ENCODE measurements at regions not wholly inside any gene's neighbourhood (a gene's known extent, or its start where the extent isn't known, plus 50 kb on each side); places are given as distances from the start of the nearest gene placed in this dataset.

DNA sequence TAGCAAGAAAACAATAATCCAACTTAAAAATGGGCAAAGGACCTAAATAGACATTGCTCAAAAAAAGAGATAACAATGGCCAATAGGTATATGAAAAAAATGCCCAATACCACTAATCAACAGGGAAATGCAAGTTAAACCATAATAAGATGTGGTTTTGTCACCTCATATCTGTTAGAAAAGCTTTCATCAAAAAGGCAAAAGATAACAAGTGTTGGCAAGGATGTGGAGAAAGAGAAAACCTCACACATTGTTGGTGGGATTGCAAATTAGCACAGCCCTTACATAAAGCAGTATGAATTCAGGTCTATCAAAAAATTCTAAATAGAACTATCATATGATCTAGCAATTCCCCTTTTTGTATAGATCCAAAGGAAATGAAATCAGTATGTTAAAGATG is 387.2 kb upstream of the DUSP10 start:
- H3K27me3 ChIP-seq, result no peaks in the 10 kb centered on the region
- no peaks in the 10 kb centered on the region for H3K9me3 ChIP-seq
- H3K36me3 ChIP-seq, result no peaks in the 10 kb centered on the region
- DNase-seq, result no peak
- H3K4me1 ChIP-seq, result no peaks in the 10 kb centered on the region
- TF ChIP-seq POLR2A (IDR thresholded peaks at IDR 0.05), result no peak
- TF ChIP-seq, protein P1, sequence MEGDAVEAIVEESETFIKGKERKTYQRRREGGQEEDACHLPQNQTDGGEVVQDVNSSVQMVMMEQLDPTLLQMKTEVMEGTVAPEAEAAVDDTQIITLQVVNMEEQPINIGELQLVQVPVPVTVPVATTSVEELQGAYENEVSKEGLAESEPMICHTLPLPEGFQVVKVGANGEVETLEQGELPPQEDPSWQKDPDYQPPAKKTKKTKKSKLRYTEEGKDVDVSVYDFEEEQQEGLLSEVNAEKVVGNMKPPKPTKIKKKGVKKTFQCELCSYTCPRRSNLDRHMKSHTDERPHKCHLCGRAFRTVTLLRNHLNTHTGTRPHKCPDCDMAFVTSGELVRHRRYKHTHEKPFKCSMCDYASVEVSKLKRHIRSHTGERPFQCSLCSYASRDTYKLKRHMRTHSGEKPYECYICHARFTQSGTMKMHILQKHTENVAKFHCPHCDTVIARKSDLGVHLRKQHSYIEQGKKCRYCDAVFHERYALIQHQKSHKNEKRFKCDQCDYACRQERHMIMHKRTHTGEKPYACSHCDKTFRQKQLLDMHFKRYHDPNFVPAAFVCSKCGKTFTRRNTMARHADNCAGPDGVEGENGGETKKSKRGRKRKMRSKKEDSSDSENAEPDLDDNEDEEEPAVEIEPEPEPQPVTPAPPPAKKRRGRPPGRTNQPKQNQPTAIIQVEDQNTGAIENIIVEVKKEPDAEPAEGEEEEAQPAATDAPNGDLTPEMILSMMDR (IDR thresholded peaks at IDR 0.05), result no peak
- intact Hi-C loops (cut with DNase I), result no loop called here
- no peak overlapping the region for H3K27ac ChIP-seq
- no peak overlapping the region for H3K4me3 ChIP-seq (replicated peaks in 1 of 3)

DNA sequence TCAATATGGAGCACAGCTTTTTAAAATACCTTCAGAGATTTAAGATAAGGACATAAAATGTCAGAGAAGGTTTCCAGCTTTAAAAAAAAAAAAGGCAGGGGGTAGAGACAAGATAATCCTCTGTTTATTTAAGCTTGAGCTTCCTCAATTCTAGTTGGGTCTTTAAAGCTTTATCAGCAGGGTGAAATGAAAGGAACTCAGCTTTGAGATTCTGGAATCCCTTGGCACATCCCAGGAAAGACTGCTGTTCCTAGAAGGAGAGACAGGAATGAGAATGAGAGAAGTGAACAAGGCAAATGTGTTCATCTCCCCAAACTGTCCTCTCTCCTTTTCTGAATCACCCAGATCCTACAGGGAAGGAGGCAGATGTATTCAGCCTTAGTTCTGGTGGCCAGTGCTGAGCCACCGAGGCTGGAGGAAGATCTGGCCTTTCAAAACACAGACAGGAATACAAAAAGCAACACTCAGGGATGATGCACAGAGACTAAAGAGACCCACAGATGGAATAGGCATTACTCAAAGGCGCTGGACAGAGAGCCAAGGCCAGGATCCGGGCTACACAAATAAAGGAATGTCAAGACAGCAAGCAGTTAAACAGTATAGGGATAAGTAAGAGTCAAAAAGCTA is 385.8 kb upstream of the DUSP10 start:
- H3K9me3 ChIP-seq, result no peaks in the 10 kb centered on the region
- intact Hi-C loops (cut with DNase I), result no loop called here
- H3K27me3 ChIP-seq, result no peaks in the 10 kb centered on the region
- no peak overlapping the region for H3K27ac ChIP-seq
- H3K4me1 ChIP-seq, result no peaks in the 10 kb centered on the region
- DNase-seq, result no peak
- 64 to 77% methylated on average over 3 of the region's 3 CpGs for WGBS, 2 donors
- H3K4me3 ChIP-seq (replicated peaks in 1 of 3), result no peak overlapping the region
- TF ChIP-seq, protein P1 (IDR thresholded peaks at IDR 0.05), result no peak
- TF ChIP-seq POLR2A (IDR thresholded peaks at IDR 0.05), result no peak
- H3K36me3 ChIP-seq, result no peaks in the 10 kb centered on the region

DNA sequence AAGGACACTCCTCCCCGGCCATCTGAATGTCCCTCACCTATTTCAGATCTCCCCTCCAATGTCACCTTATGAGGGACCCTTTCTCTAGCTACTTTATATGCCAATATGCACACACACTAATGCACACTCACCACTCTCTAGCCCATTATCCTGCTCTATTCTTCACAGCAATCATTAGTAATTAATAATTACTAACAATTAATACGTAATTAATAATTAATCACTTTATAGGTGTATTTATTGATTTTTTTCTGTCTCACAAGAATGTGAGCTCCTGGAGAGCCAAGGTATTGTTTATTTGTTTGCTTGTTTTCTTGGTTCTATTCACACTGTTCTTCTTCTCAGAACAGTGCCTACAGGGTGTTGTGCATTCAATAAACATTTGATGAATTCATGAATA is 385.2 kb upstream of the DUSP10 start:
- intact Hi-C loops (cut with DNase I), result no loop called here
- WGBS, 2 donors, result 56 to 70% methylated on average over 2 of the region's 2 CpGs
- Histone ChIP-seq H3K4me1 (no peaks in the 10 kb centered on the region), H3K27ac (no peak overlapping the region), H3K36me3 (no peaks in the 10 kb centered on the region), H3K9me3 (no peaks in the 10 kb centered on the region), H3K4me3 (replicated peaks in 1 of 3) (no peak overlapping the region), H3K27me3 (no peaks in the 10 kb centered on the region)
- TF ChIP-seq, protein P1 (IDR thresholded peaks at IDR 0.05), result no peak
- TF ChIP-seq POLR2A (IDR thresholded peaks at IDR 0.05), result no peak
- no peak for DNase-seq

DNA sequence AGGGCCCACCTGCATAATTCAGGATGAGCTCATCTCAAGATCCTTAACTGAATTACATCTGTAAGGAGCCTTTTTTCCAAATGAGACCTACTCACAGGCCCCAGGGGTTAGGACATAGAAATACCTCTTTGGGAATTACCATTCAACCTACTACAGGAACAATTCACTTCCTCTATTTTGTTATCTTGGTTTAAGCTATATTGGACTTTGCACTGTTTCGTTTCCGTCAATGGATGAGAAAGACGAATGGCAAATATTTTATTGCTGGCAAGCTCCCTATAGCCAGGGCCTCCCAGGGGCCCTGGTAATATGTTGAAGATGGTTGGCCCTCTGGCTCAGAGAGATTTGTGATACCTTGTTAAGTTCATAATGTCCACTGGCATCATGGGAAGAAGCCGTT is 384.2 kb upstream of the DUSP10 start:
- Histone ChIP-seq H3K9me3 (no peaks in the 10 kb centered on the region), H3K27me3 (no peaks in the 10 kb centered on the region), H3K4me3 (replicated peaks in 1 of 3) (no peak overlapping the region), H3K27ac (no peak overlapping the region), H3K36me3 (no peaks in the 10 kb centered on the region), H3K4me1 (no peaks in the 10 kb centered on the region)
- WGBS, 2 donors, result 92 to 95% methylated on average over 4 of the region's 4 CpGs
- DNase-seq, result no peak
- TF ChIP-seq, protein P1 (IDR thresholded peaks at IDR 0.05), result no peak
- TF ChIP-seq POLR2A (IDR thresholded peaks at IDR 0.05), result no peak
- intact Hi-C loops (cut with DNase I), result no loop called here

DNA sequence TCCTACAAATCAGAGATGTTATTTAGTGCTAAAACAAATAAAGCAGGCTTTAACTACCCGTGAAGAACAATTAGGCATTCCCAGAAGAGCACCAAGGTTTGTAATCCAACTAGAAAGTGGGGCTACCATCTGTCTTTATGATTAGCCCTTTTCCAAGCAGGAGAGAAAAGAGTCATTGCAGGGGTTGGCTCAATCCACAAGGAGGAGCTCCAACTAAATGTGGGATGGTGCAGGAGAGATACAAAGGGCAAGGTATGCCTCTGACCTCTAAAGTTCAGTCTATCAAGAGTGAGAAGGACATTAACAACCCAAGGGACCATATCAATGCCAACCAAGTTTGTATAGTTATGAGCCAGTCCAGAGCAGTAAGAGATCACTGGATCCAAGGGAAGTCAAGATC is 382.7 kb upstream of the DUSP10 start:
- Histone ChIP-seq H3K36me3 (no peaks in the 10 kb centered on the region), H3K4me3 (replicated peaks in 1 of 3) (no peak overlapping the region), H3K27ac (no peak overlapping the region), H3K4me1 (no peaks in the 10 kb centered on the region), H3K27me3 (no peaks in the 10 kb centered on the region), H3K9me3 (no peaks in the 10 kb centered on the region)
- TF ChIP-seq, protein P1 (IDR thresholded peaks at IDR 0.05), result peak in 1 of 6 experiments; percentile 17
- no peak for TF ChIP-seq POLR2A (IDR thresholded peaks at IDR 0.05)
- 8 to 27% methylated on average over 1 of the region's 1 CpG for WGBS, 2 donors
- intact Hi-C loops (cut with DNase I), result no loop called here
- DNase-seq, result no peak
